ENCODE measurements at regions not wholly inside any gene's neighbourhood (a gene's known extent, or its start where the extent isn't known, plus 50 kb on each side); places are given as distances from the start of the nearest gene placed in this dataset.

- TF ChIP-seq POLR2AphosphoS5 (IDR thresholded peaks at IDR 0.05; ENCODE audit: low read depth, low read length), result no peak
- no peak for TF ChIP-seq CTCF (IDR thresholded peaks at IDR 0.05 in 2 of 3, conservative IDR thresholded peaks at IDR 0.05 in 1 of 3; ENCODE audit: borderline replicate concordance in 1 of 3, insufficient read depth in 1 of 3, low read depth in 2 of 3, low read length in 2 of 3)
These were observed 575.6 kb downstream of the ADCYAP1 start for GRCh38 chr18:1480309-1480708.
